GM12878 (cell line): ENCODE measurements at regions not wholly inside any gene's neighbourhood (a gene's known extent, or its start where the extent isn't known, plus 50 kb on each side); places are given as distances from the start of the nearest gene placed in this dataset.

Experiments used
- ATAC-seq: fragments of 200-7000 bp; cut with Tn5 transposase; 3 replicates; pipeline ENCODE4 v1.9.1; 2020; ENCODE audit warnings: mild to moderate bottlenecking, moderate library complexity
- BruUV-seq: library from RNA; stranded (reverse); fragments of 400-500 nt; replicated peaks from 2 replicates; lab custom pipeline; 2021; lab: Mats Ljungman, UMichigan
- CTCF ChIA-PET: fragments of 300-600 bp; sonication (Branson Sonifier 250); formaldehyde crosslinking; extraction: SDS; loops from one replicate; lab custom pipeline; 2021; ENCODE audit warnings: inconsistent platforms; lab: Yijun Ruan, JAX
- POLR2A ChIA-PET: fragments of 350-600 bp; formaldehyde crosslinking; extraction: SDS; loops from one replicate; lab custom pipeline; 2021; ENCODE audit warnings: inconsistent platforms; lab: Charles Lee
- RAD21 ChIA-PET: fragments of 300-600 bp; sonication (Branson Sonifier 250); formaldehyde crosslinking; loops from one replicate; lab custom pipeline; 2023; ENCODE audit warnings: antibody characterized with exemption; ENCODE audit not compliant: unreplicated experiment; lab: Charles Lee
- SMC1A ChIA-PET: fragments of 300-600 bp; sonication (Branson Sonifier 250); formaldehyde crosslinking; loops from one replicate; lab custom pipeline; 2023; ENCODE audit not compliant: unreplicated experiment, uncharacterized antibody; lab: Charles Lee
- DNase-seq: peaks from one replicate; pipeline ENCODE4 v3.0.0-alpha.2; 2011; ENCODE audit warnings: low read depth, low spot score
- FAIRE-seq: peaks from 3 replicates; lab custom pipeline; 2011; peaks lifted over from hg19 to GRCh38; lab: Jason Lieb, UNC
- H2AFZ ChIP-seq: 2 replicates; pipeline ENCODE4 v1.6.0; 2011; ENCODE audit warnings: low read depth, low read length, control low read depth; ENCODE audit not compliant: control insufficient read depth
- H3K27ac ChIP-seq: 2 replicates; pipeline ENCODE4 v1.5.1; 2011; ENCODE audit warnings: control low read depth; ENCODE audit not compliant: control insufficient read depth, insufficient read depth
- H3K27me3 ChIP-seq, 2 experiments: replicated peaks in 1 of 2; 2 replicates each; pipeline versions ENCODE4 v1.6.0 to v1.6.1; 2011; ENCODE audit warnings: low read length in 1 of 2; ENCODE audit not compliant: control insufficient read depth in 2 of 2, insufficient read depth in 2 of 2
- H3K36me3 ChIP-seq, 2 experiments: 2 replicates each; pipeline ENCODE4 v1.5.1; 2011; ENCODE audit warnings: low read length in 1 of 2; ENCODE audit not compliant: control insufficient read depth in 2 of 2, insufficient read depth in 2 of 2
- H3K4me1 ChIP-seq: 2 replicates; pipeline ENCODE4 v1.6.1; 2011; ENCODE audit warnings: mild to moderate bottlenecking, low read length, moderate library complexity, mixed read lengths; ENCODE audit not compliant: control insufficient read depth, insufficient read depth
- H3K4me2 ChIP-seq: 2 replicates; pipeline ENCODE4 v1.6.0; 2011; ENCODE audit warnings: control low read depth; ENCODE audit not compliant: control insufficient read depth, insufficient read depth
- H3K4me3 ChIP-seq: fragments of 200-600 bp; sonication (generic); 2 replicates; pipeline ENCODE4 v1.5.1; 2016
- H3K79me2 ChIP-seq: 2 replicates; pipeline ENCODE4 v1.6.0; 2011; ENCODE audit warnings: low read length; ENCODE audit not compliant: control insufficient read depth, insufficient read depth
- H3K9ac ChIP-seq: 2 replicates; pipeline ENCODE4 v1.8.0; 2011; ENCODE audit warnings: low read length, control low read depth, mixed read lengths; ENCODE audit not compliant: control insufficient read depth, insufficient read depth
- H3K9me3 ChIP-seq: replicated peaks from 3 replicates; pipeline ENCODE4 v1.5.1; 2011; ENCODE audit warnings: mild to moderate bottlenecking, low read length; ENCODE audit not compliant: control insufficient read depth, insufficient read depth
- H4K20me1 ChIP-seq: 2 replicates; pipeline ENCODE4 v1.6.0; 2011; ENCODE audit not compliant: control insufficient read depth, insufficient read depth
- CREB1 ChIP-seq: IDR thresholded peaks from 2 replicates; pipeline ENCODE4 v1.6.1; 2012; ENCODE audit warnings: low read depth, mild to moderate bottlenecking, inconsistent platforms
- PAX8 ChIP-seq: fragments of 450-650 bp; IDR thresholded peaks from 2 replicates; pipeline ENCODE4 v1.6.1; 2017; ENCODE audit warnings: mild to moderate bottlenecking, moderate library complexity
- SMARCA5 ChIP-seq: fragments of 450-650 bp; IDR thresholded peaks from 2 replicates; pipeline ENCODE4 v1.6.1; 2017; ENCODE audit warnings: mild to moderate bottlenecking
- ZBTB40 ChIP-seq: fragments of 450-650 bp; IDR thresholded peaks from 2 replicates; pipeline ENCODE4 v1.6.1; 2016; ENCODE audit warnings: mild to moderate bottlenecking, moderate library complexity, borderline replicate concordance
- ZNF207 ChIP-seq: fragments of 450-650 bp; IDR thresholded peaks from 2 replicates; pipeline ENCODE4 v1.6.1; 2014; ENCODE audit warnings: antibody characterized with exemption, mild to moderate bottlenecking, borderline replicate concordance
- ZSCAN29 ChIP-seq: fragments of 450-650 bp; IDR thresholded peaks from 2 replicates; pipeline ENCODE4 v1.6.1; 2017; ENCODE audit warnings: mild to moderate bottlenecking, moderate library complexity
- WGBS: methylation state at CpG from one replicate; pipeline ENCODE4 v1.1.6; 2016; ENCODE audit warnings: low lambda C conversion rate; ENCODE audit not compliant: insufficient replicate concordance, insufficient coverage; ENCODE audit errors: missing lambda C conversion rate; 5-methylcytosine and 5-hydroxymethylcytosine counted together
- in situ Hi-C: fragments of 300-500 bp; cut with MboI; formaldehyde crosslinking; loops from 9 replicates; pipeline ENCODE4 v1.14.3; 2018; ENCODE audit warnings: mixed read lengths
- intact Hi-C: fragments of 100-400 bp; cut with micrococcal nuclease; formaldehyde crosslinking; loops from one replicate; pipeline ENCODE4 v1.14.2; 2022; ENCODE audit not compliant: unreplicated experiment

GRCh38 chr2:5834501-5834900, 142.3 kb downstream of the SOX11 start:
- ChIA-PET RAD21 (no interaction called here), SMC1A (interaction anchor here (0.6 kb wide), 1 partner anchor 714 kb away, joined by 3 read pairs; no protein-coding TSS in a partner anchor), POLR2A (no interaction called here), CTCF (no interaction called here)
- Histone ChIP-seq H3K79me2 (no peaks in the 10 kb centered on the region), H3K36me3 (no peaks in the 10 kb centered on the region), H3K27me3 (no peaks in the 10 kb centered on the region), H3K4me3 (no peak overlapping the region), H3K4me2 (no peak overlapping the region), H3K4me1 (no peaks in the 10 kb centered on the region), H3K27ac (no peak overlapping the region), H3K9ac (no peak overlapping the region), H2AFZ (no peak overlapping the region), H4K20me1 (no peaks in the 10 kb centered on the region), H3K9me3 (no peaks in the 10 kb centered on the region)
- TF ChIP-seq ZSCAN29 (no peak), PAX8 (no peak), ZNF207 (no peak), SMARCA5 (no peak), ZBTB40 (no peak), CREB1 (no peak)
- intact Hi-C loops (no loop called here), in situ Hi-C loops (no loop called here)
- WGBS = 58% methylated on average over 4 of the region's 4 CpGs
- DNase-seq (no peak), FAIRE-seq (no peak), ATAC-seq (no peak)
- no TSS peak for BruUV-seq
